Left lung (tissue), 4 donors: ENCODE measurements at regions not wholly inside any gene's neighbourhood (a gene's known extent, or its start where the extent isn't known, plus 50 kb on each side); places are given as distances from the start of the nearest gene placed in this dataset.

Source experiments
- ATAC-seq: fragments of 200-7000 bp; cut with Tn5 transposase; one replicate; pipeline ENCODE4 v1.9.1; 2020; ENCODE audit warnings: moderate library complexity
- DNase-seq, 4 donors: peaks; one replicate each; pipeline ENCODE4 v3.0.0-alpha.2; 2013 to 2020
- H3K27ac ChIP-seq, 2 donors: fragments of 200-600 bp; sonication (generic) in 1 of 2; one replicate each; pipeline versions ENCODE4 v1.5.0 to v1.8.0; 2020 to 2021
- H3K27me3 ChIP-seq, 2 donors: fragments of 200-600 bp; sonication (generic) in 1 of 2; one replicate each; pipeline versions ENCODE4 v1.5.0 to v1.8.0; 2020 to 2021
- H3K36me3 ChIP-seq, 2 donors: fragments of 200-600 bp; sonication (generic) in 1 of 2; one replicate each; pipeline versions ENCODE4 v1.5.0 to v1.8.0; 2020 to 2021
- H3K4me1 ChIP-seq, 2 donors: fragments of 200-600 bp; one replicate each; pipeline ENCODE4 v1.8.0; 2021
- H3K4me3 ChIP-seq, 2 donors: fragments of 200-600 bp; sonication (generic) in 1 of 2; one replicate each; pipeline versions ENCODE4 v1.5.0 to v1.8.0; 2020 to 2021; ENCODE audit warnings: mild to moderate bottlenecking in 1 of 2
- H3K9me3 ChIP-seq, 2 donors: fragments of 200-600 bp; sonication (generic) in 1 of 2; one replicate each; pipeline versions ENCODE4 v1.5.0 to v1.8.0; 2020 to 2021
- intact Hi-C, 2 donors: fragments of 100-400 bp; cut with DNase I; formaldehyde crosslinking; loops; one replicate each; pipeline versions ENCODE4 v1.11.2 to v1.14.2; 2022
- TF ChIP-seq, protein P1 (sequence below), 2 donors: fragments of 200-600 bp; sonication (generic) in 1 of 2; IDR thresholded peaks; one replicate each; pipeline versions ENCODE4 v1.5.0 to v1.8.0; 2021; ENCODE audit warnings: antibody characterized with exemption in 2 of 2
- donor health status: DM: no; HTN: yes; CAD: no.
- donor health status: DM: no; HTN: no; CAD: no.

- H3K27me3 ChIP-seq, result no peaks in the 10 kb centered on the region
- TF ChIP-seq, protein P1, sequence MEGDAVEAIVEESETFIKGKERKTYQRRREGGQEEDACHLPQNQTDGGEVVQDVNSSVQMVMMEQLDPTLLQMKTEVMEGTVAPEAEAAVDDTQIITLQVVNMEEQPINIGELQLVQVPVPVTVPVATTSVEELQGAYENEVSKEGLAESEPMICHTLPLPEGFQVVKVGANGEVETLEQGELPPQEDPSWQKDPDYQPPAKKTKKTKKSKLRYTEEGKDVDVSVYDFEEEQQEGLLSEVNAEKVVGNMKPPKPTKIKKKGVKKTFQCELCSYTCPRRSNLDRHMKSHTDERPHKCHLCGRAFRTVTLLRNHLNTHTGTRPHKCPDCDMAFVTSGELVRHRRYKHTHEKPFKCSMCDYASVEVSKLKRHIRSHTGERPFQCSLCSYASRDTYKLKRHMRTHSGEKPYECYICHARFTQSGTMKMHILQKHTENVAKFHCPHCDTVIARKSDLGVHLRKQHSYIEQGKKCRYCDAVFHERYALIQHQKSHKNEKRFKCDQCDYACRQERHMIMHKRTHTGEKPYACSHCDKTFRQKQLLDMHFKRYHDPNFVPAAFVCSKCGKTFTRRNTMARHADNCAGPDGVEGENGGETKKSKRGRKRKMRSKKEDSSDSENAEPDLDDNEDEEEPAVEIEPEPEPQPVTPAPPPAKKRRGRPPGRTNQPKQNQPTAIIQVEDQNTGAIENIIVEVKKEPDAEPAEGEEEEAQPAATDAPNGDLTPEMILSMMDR (IDR thresholded peaks at IDR 0.05), result no peak
- ATAC-seq, result no peak
- no peak overlapping the region for H3K27ac ChIP-seq
- no peaks in the 10 kb centered on the region for H3K4me1 ChIP-seq
- no peak for DNase-seq
- H3K4me3 ChIP-seq, result no peak overlapping the region
- H3K36me3 ChIP-seq, result no peaks in the 10 kb centered on the region
- intact Hi-C loops, result no loop called here
- H3K9me3 ChIP-seq, result no peaks in the 10 kb centered on the region
Measured at GRCh38 chr2:125168442-125168841, 1143.4 kb downstream of the CNTNAP5 start.

DNA sequence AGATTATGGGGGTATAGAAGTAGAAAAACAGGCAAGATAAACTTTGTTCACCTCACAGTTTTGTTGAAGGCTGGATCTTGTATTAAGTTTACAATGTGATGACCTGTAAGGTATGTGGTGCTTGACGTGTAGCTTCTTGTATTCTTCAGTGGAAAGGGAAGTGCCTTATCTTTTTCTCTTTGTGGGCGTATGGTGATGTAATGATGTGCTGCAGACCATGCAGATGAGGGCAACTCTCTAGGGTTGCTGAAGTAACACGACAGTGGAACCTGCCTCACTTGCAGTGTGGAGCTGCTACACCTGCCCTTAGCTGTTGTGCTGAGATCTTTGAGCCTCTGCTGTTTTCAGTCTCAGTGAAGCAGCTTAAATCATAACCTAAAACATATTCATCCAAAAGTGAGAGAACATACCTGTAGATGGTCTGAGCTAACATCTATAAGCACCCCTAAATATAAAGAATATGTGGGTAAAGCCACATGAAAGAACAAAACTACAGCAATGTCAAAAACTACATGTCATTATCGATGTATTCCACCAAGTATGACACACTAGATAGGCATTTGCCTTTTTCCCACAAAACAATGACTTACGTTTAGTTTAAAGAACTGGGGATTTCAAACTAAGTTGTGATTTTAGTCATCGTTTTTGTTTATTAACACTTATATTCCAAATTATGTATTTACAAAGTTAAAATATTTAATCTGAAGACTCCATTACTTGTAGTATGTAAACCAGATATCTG is 1144.1 kb downstream of the CNTNAP5 start:
- no peaks in the 10 kb centered on the region for H3K4me1 ChIP-seq
- H3K27ac ChIP-seq, result no peak overlapping the region
- intact Hi-C loops, result no loop called here
- TF ChIP-seq, protein P1 (IDR thresholded peaks at IDR 0.05), result no peak
- no peaks in the 10 kb centered on the region for H3K36me3 ChIP-seq
- no peaks in the 10 kb centered on the region for H3K9me3 ChIP-seq
- H3K27me3 ChIP-seq, result no peaks in the 10 kb centered on the region
- DNase-seq, result no peak
- no peak for ATAC-seq
- no peak overlapping the region for H3K4me3 ChIP-seq

- no peak overlapping the region for H3K27ac ChIP-seq
- H3K36me3 ChIP-seq, result no peaks in the 10 kb centered on the region
- intact Hi-C loops, result no loop called here
- DNase-seq (no peak), ATAC-seq (no peak)
- TF ChIP-seq, protein P1 (IDR thresholded peaks at IDR 0.05), result no peak
- no peaks in the 10 kb centered on the region for H3K4me1 ChIP-seq
- no peaks in the 10 kb centered on the region for H3K9me3 ChIP-seq
- no peaks in the 10 kb centered on the region for H3K27me3 ChIP-seq
- no peak overlapping the region for H3K4me3 ChIP-seq
Measured at GRCh38 chr2:125169764-125170146, 1144.7 kb downstream of the CNTNAP5 start.

- TF ChIP-seq, protein P1 (IDR thresholded peaks at IDR 0.05), result no peak
- no peaks in the 10 kb centered on the region for H3K27me3 ChIP-seq
- DNase-seq (no peak), ATAC-seq (no peak)
- no peaks in the 10 kb centered on the region for H3K4me1 ChIP-seq
- intact Hi-C loops, result no loop called here
- no peak overlapping the region for H3K27ac ChIP-seq
- H3K4me3 ChIP-seq, result no peak overlapping the region
- no peaks in the 10 kb centered on the region for H3K36me3 ChIP-seq
- peaks cover 0 to 9% of the 10 kb centered on the region in 2 donors for H3K9me3 ChIP-seq
Measured at GRCh38 chr2:125172181-125172580, 1147.1 kb downstream of the CNTNAP5 start.

- Histone ChIP-seq H3K36me3 (no peaks in the 10 kb centered on the region), H3K9me3 (peaks cover 0 to 9% of the 10 kb centered on the region in 2 donors), H3K27ac (no peak overlapping the region), H3K27me3 (no peaks in the 10 kb centered on the region), H3K4me3 (no peak overlapping the region), H3K4me1 (no peaks in the 10 kb centered on the region)
- intact Hi-C loops, result no loop called here
- ATAC-seq, result no peak
- TF ChIP-seq, protein P1 (IDR thresholded peaks at IDR 0.05), result no peak
- DNase-seq, result no peak
Measured at GRCh38 chr2:125175415-125175814, 1150.3 kb downstream of the CNTNAP5 start.
